ENCODE measurements at regions not wholly inside any gene's neighbourhood (a gene's known extent, or its start where the extent isn't known, plus 50 kb on each side); places are given as distances from the start of the nearest gene placed in this dataset.

GRCh38 chr12:87807086-87807485, 222.1 kb downstream of the C12orf50 start:
- no peak for DNase-seq
- no peaks in the 10 kb centered on the region for H3K4me1 ChIP-seq
- H3K9me3 ChIP-seq = no peaks in the 10 kb centered on the region
- intact Hi-C loops (cut with DNase I; ENCODE audit: low total_unique reads) = no loop called here
- H3K36me3 ChIP-seq = no peaks in the 10 kb centered on the region
- H3K27me3 ChIP-seq = no peaks in the 10 kb centered on the region
- no peak for TF ChIP-seq POLR2A (IDR thresholded peaks at IDR 0.05)
- no peak for TF ChIP-seq CTCF (IDR thresholded peaks at IDR 0.05)
- H3K27ac ChIP-seq = no peak overlapping the region
- H3K4me3 ChIP-seq = no peak overlapping the region

GRCh38 chr12:87806310-87806709, 222.9 kb downstream of the C12orf50 start:
- intact Hi-C loops (cut with DNase I; ENCODE audit: low total_unique reads) = no loop called here
- Histone ChIP-seq H3K27me3 (no peaks in the 10 kb centered on the region), H3K4me1 (no peaks in the 10 kb centered on the region), H3K36me3 (no peaks in the 10 kb centered on the region), H3K9me3 (no peaks in the 10 kb centered on the region), H3K4me3 (no peak overlapping the region), H3K27ac (no peak overlapping the region)
- TF ChIP-seq POLR2A (IDR thresholded peaks at IDR 0.05) = no peak
- no peak for TF ChIP-seq CTCF (IDR thresholded peaks at IDR 0.05)
- no peak for DNase-seq

GRCh38 chr12:87804386-87804785, 224.8 kb downstream of the C12orf50 start:
- Histone ChIP-seq H3K4me3 (no peak overlapping the region), H3K9me3 (no peaks in the 10 kb centered on the region), H3K27ac (no peak overlapping the region), H3K27me3 (no peaks in the 10 kb centered on the region), H3K36me3 (no peaks in the 10 kb centered on the region), H3K4me1 (no peaks in the 10 kb centered on the region)
- TF ChIP-seq POLR2A (IDR thresholded peaks at IDR 0.05) (no peak), CTCF (IDR thresholded peaks at IDR 0.05) (no peak)
- no peak for DNase-seq
- intact Hi-C loops (cut with DNase I; ENCODE audit: low total_unique reads) = no loop called here

GRCh38 chr12:87802721-87803011, 226.5 kb downstream of the C12orf50 start:
- Histone ChIP-seq H3K9me3 (no peaks in the 10 kb centered on the region), H3K27me3 (no peaks in the 10 kb centered on the region), H3K4me1 (no peaks in the 10 kb centered on the region), H3K36me3 (no peaks in the 10 kb centered on the region), H3K4me3 (no peak overlapping the region), H3K27ac (no peak overlapping the region)
- DNase-seq = no peak
- intact Hi-C loops (cut with DNase I; ENCODE audit: low total_unique reads) = no loop called here
- TF ChIP-seq POLR2A (IDR thresholded peaks at IDR 0.05) (no peak), CTCF (IDR thresholded peaks at IDR 0.05) (no peak)

- Histone ChIP-seq H3K9me3 (no peaks in the 10 kb centered on the region), H3K27me3 (no peaks in the 10 kb centered on the region), H3K36me3 (no peaks in the 10 kb centered on the region), H3K4me3 (no peak overlapping the region), H3K27ac (no peak overlapping the region), H3K4me1 (no peaks in the 10 kb centered on the region)
- no peak for DNase-seq
- intact Hi-C loops (cut with DNase I; ENCODE audit: low total_unique reads) = no loop called here
- TF ChIP-seq POLR2A (IDR thresholded peaks at IDR 0.05) = no peak
- TF ChIP-seq CTCF (IDR thresholded peaks at IDR 0.05) = no peak
Measured at GRCh38 chr12:87801860-87802720, 227.1 kb downstream of the C12orf50 start.
